Central memory CD8-positive, alpha-beta T cell (primary cell): ENCODE measurements at regions not wholly inside any gene's neighbourhood (a gene's known extent, or its start where the extent isn't known, plus 50 kb on each side); places are given as distances from the start of the nearest gene placed in this dataset.

ENCODE experiments used
- ATAC-seq: fragments of 150-1000 bp; cut with Tn5 transposase; replicated peaks from 2 replicates; pipeline ENCODE4 v1.10.0; 2022; ENCODE audit warnings: mild to moderate bottlenecking, moderate FRiP score, moderate number of reproducible peaks; ENCODE audit not compliant: poor library complexity, severe bottlenecking; ENCODE audit errors: extremely low read depth
- DNase-seq, 2 donors: peaks; one replicate each; pipeline ENCODE4 v3.0.0; 2021; ENCODE audit warnings: low spot score in 2 of 2
- H3K27ac Mint-ChIP-seq: one replicate; pipeline ENCODE4 v1.8.0; 2022; ENCODE audit warnings: low read depth, mild to moderate bottlenecking, moderate library complexity, mixed read lengths
- H3K27me3 Mint-ChIP-seq: one replicate; pipeline ENCODE4 v1.8.0; 2022; ENCODE audit warnings: mixed read lengths
- H3K36me3 Mint-ChIP-seq: one replicate; pipeline ENCODE4 v1.8.0; 2022; ENCODE audit warnings: mild to moderate bottlenecking, moderate library complexity, mixed read lengths; ENCODE audit not compliant: insufficient read depth
- H3K4me1 Mint-ChIP-seq: one replicate; pipeline ENCODE4 v1.8.0; 2022; ENCODE audit warnings: mixed read lengths
- H3K4me3 Mint-ChIP-seq: one replicate; pipeline ENCODE4 v1.8.0; 2022; ENCODE audit warnings: mild to moderate bottlenecking, moderate library complexity, mixed read lengths
- H3K9me3 Mint-ChIP-seq: one replicate; pipeline ENCODE4 v1.8.0; 2022; ENCODE audit warnings: mixed read lengths

GRCh38 chr18:56152551-56153310 lies 485.7 kb downstream of the TXNL1 start:
- Mint-ChIP-seq H3K4me3 (no peak overlapping the region), H3K4me1 (no peaks in the 10 kb centered on the region), H3K27ac (no peak overlapping the region), H3K9me3 (peaks cover 16% of the 10 kb centered on the region), H3K27me3 (no peaks in the 10 kb centered on the region), H3K36me3 (no peaks in the 10 kb centered on the region)
- ATAC-seq: no peak
- no peak for DNase-seq

- ATAC-seq: no peak
- peaks cover 27% of the 10 kb centered on the region for H3K9me3 Mint-ChIP-seq
- H3K36me3 Mint-ChIP-seq: no peaks in the 10 kb centered on the region
These were observed 490.0 kb downstream of the TXNL1 start for GRCh38 chr18:56148373-56148772.

GRCh38 chr18:56146565-56146964 lies 491.8 kb downstream of the TXNL1 start:
- Mint-ChIP-seq H3K4me1 (no peaks in the 10 kb centered on the region), H3K27ac (no peak overlapping the region), H3K9me3 (peaks cover 21% of the 10 kb centered on the region), H3K27me3 (no peaks in the 10 kb centered on the region), H3K36me3 (no peaks in the 10 kb centered on the region), H3K4me3 (no peak overlapping the region)
- ATAC-seq: no peak
- DNase-seq: no peak

More at GRCh38 chr18:56148373-56148772, 490.0 kb downstream of the TXNL1 start:
- H3K27me3 Mint-ChIP-seq: no peaks in the 10 kb centered on the region
- no peak overlapping the region for H3K27ac Mint-ChIP-seq
- no peak for DNase-seq
- H3K4me3 Mint-ChIP-seq: no peak overlapping the region
- no peaks in the 10 kb centered on the region for H3K4me1 Mint-ChIP-seq

GRCh38 chr18:56142001-56142400 lies 496.4 kb downstream of the TXNL1 start:
- no peak for ATAC-seq
- peaks cover 15% of the 10 kb centered on the region for H3K9me3 Mint-ChIP-seq
- no peaks in the 10 kb centered on the region for H3K27me3 Mint-ChIP-seq
- no peaks in the 10 kb centered on the region for H3K4me1 Mint-ChIP-seq
- H3K27ac Mint-ChIP-seq: no peak overlapping the region
- no peak for DNase-seq
- no peak overlapping the region for H3K4me3 Mint-ChIP-seq
- no peaks in the 10 kb centered on the region for H3K36me3 Mint-ChIP-seq

- H3K9me3 Mint-ChIP-seq: peaks cover 9% of the 10 kb centered on the region
- no peak overlapping the region for H3K27ac Mint-ChIP-seq
- no peaks in the 10 kb centered on the region for H3K27me3 Mint-ChIP-seq
- DNase-seq: no peak
- H3K4me3 Mint-ChIP-seq: no peak overlapping the region
- ATAC-seq: no peak
- no peaks in the 10 kb centered on the region for H3K36me3 Mint-ChIP-seq
- H3K4me1 Mint-ChIP-seq: no peaks in the 10 kb centered on the region
These were observed 498.6 kb downstream of the TXNL1 start for GRCh38 chr18:56139792-56140254.

GRCh38 chr18:56139372-56139771 lies 499.0 kb downstream of the TXNL1 start:
- Mint-ChIP-seq H3K9me3 (peaks cover 5% of the 10 kb centered on the region), H3K36me3 (no peaks in the 10 kb centered on the region), H3K4me1 (no peaks in the 10 kb centered on the region), H3K27me3 (no peaks in the 10 kb centered on the region), H3K27ac (no peak overlapping the region), H3K4me3 (no peak overlapping the region)
- DNase-seq (no peak), ATAC-seq (no peak)

- DNase-seq: no peak
- Mint-ChIP-seq H3K36me3 (no peaks in the 10 kb centered on the region), H3K27ac (no peak overlapping the region), H3K4me1 (no peaks in the 10 kb centered on the region), H3K4me3 (no peak overlapping the region), H3K27me3 (no peaks in the 10 kb centered on the region), H3K9me3 (no peaks in the 10 kb centered on the region)
- no peak for ATAC-seq
These were observed 502.3 kb downstream of the TXNL1 start for GRCh38 chr18:56136105-56136504.

- no peak overlapping the region for H3K27ac Mint-ChIP-seq
- H3K36me3 Mint-ChIP-seq: no peaks in the 10 kb centered on the region
- peaks cover 7% of the 10 kb centered on the region for H3K9me3 Mint-ChIP-seq
- DNase-seq (no peak), ATAC-seq (no peak)
- H3K27me3 Mint-ChIP-seq: no peaks in the 10 kb centered on the region
- H3K4me3 Mint-ChIP-seq: no peak overlapping the region
- H3K4me1 Mint-ChIP-seq: no peaks in the 10 kb centered on the region
These were observed 507.9 kb downstream of the TXNL1 start for GRCh38 chr18:56130481-56130880.

GRCh38 chr18:56128153-56128791 lies 510.1 kb downstream of the TXNL1 start:
- H3K9me3 Mint-ChIP-seq: peaks cover 14% of the 10 kb centered on the region
- H3K27ac Mint-ChIP-seq: no peak overlapping the region
- H3K36me3 Mint-ChIP-seq: no peaks in the 10 kb centered on the region
- no peak overlapping the region for H3K4me3 Mint-ChIP-seq
- no peaks in the 10 kb centered on the region for H3K4me1 Mint-ChIP-seq
- H3K27me3 Mint-ChIP-seq: no peaks in the 10 kb centered on the region
- ATAC-seq (no peak), DNase-seq (no peak)

GRCh38 chr18:56127322-56128099 lies 510.9 kb downstream of the TXNL1 start:
- DNase-seq (no peak), ATAC-seq (no peak)
- Mint-ChIP-seq H3K9me3 (peaks cover 14% of the 10 kb centered on the region), H3K36me3 (no peaks in the 10 kb centered on the region), H3K4me3 (no peak overlapping the region), H3K27me3 (no peaks in the 10 kb centered on the region), H3K4me1 (no peaks in the 10 kb centered on the region), H3K27ac (no peak overlapping the region)

GRCh38 chr18:56124186-56124585 lies 514.2 kb downstream of the TXNL1 start:
- Mint-ChIP-seq H3K36me3 (no peaks in the 10 kb centered on the region), H3K4me1 (no peaks in the 10 kb centered on the region), H3K27ac (no peak overlapping the region), H3K27me3 (no peaks in the 10 kb centered on the region), H3K9me3 (peaks cover 14% of the 10 kb centered on the region), H3K4me3 (no peak overlapping the region)
- ATAC-seq: no peak
- no peak for DNase-seq

GRCh38 chr18:56121669-56122068 lies 516.7 kb downstream of the TXNL1 start:
- ATAC-seq (no peak), DNase-seq (no peak)
- H3K4me1 Mint-ChIP-seq: no peaks in the 10 kb centered on the region
- H3K9me3 Mint-ChIP-seq: peaks cover 14% of the 10 kb centered on the region
- no peaks in the 10 kb centered on the region for H3K36me3 Mint-ChIP-seq
- H3K27ac Mint-ChIP-seq: no peak overlapping the region
- no peak overlapping the region for H3K4me3 Mint-ChIP-seq
- H3K27me3 Mint-ChIP-seq: no peaks in the 10 kb centered on the region
